Gastrocnemius medialis (tissue), 4 donors: ENCODE measurements at regions not wholly inside any gene's neighbourhood (a gene's known extent, or its start where the extent isn't known, plus 50 kb on each side); places are given as distances from the start of the nearest gene placed in this dataset.

Source experiments
- ATAC-seq, 2 donors: fragments of 150-250 bp; one replicate each; pipeline ENCODE4 v1.9.1; 2016
- DNase-seq, 2 donors: peaks; one replicate each; pipeline ENCODE4 v3.0.0-alpha.2; 2019
- H3K27ac ChIP-seq, 4 donors: fragments of 200-600 bp; sonication (generic); 1 replicate in 1 of 4; 2 replicates in 3 of 4; pipeline ENCODE4 v1.5.1; 2016 to 2018; ENCODE audit warnings: mild to moderate bottlenecking in 2 of 4, moderate library complexity in 1 of 4
- H3K27me3 ChIP-seq, 3 donors: fragments of 200-600 bp; sonication (generic) in 2 of 3; 1 replicate in 1 of 3; 2 replicates in 2 of 3; pipeline versions ENCODE4 v1.5.1 to v1.6.0; 2016 to 2019; ENCODE audit warnings: mild to moderate bottlenecking in 1 of 3, moderate library complexity in 1 of 3
- H3K36me3 ChIP-seq, 2 donors: fragments of 200-600 bp; sonication (generic) in 1 of 2; one replicate each; pipeline ENCODE4 v1.5.1; 2017 to 2018
- H3K4me1 ChIP-seq, 2 donors: fragments of 200-600 bp; sonication (generic) in 1 of 2; one replicate each; pipeline ENCODE4 v1.5.1; 2016 to 2017; ENCODE audit warnings: mild to moderate bottlenecking in 2 of 2
- H3K4me3 ChIP-seq, 4 donors: fragments of 200-600 bp; sonication (generic) in 3 of 4; 1 replicate in 1 of 4; 2 replicates in 3 of 4; pipeline ENCODE4 v1.5.1; 2016 to 2019; ENCODE audit warnings: mild to moderate bottlenecking in 2 of 4
- H3K9me3 ChIP-seq, 3 donors: fragments of 200-600 bp; sonication (generic) in 2 of 3; 1 replicate in 1 of 3; 2 replicates in 2 of 3; pipeline ENCODE4 v1.5.1; 2016 to 2019
- CTCF ChIP-seq, 5 experiments: fragments of 450-650 bp in 3 of 5; fragments of 200-600 bp in 2 of 5; sonication (generic) in 2 of 5; IDR thresholded peaks in 4 of 5; conservative IDR thresholded peaks in 1 of 5; 1 replicate in 4 of 5; 2 replicates in 1 of 5; pipeline ENCODE4 v1.5.1; 2016 to 2019; ENCODE audit warnings: antibody characterized with exemption in 5 of 5, mild to moderate bottlenecking in 3 of 5, moderate library complexity in 3 of 5
- POLR2A ChIP-seq, 2 donors: fragments of 450-650 bp; IDR thresholded peaks; one replicate each; pipeline ENCODE4 v1.6.1; 2017; ENCODE audit warnings: antibody characterized with exemption in 2 of 2, mild to moderate bottlenecking in 2 of 2, moderate library complexity in 2 of 2
- in situ Hi-C, 4 donors: fragments of 200-750 bp; cut with MboI; loops; one replicate each; pipeline versions ENCODE4 v1.15.0 to v1.8.0; 2017; ENCODE audit warnings: low sequenced_read_pairs in 4 of 4
- intact Hi-C: fragments of 100-400 bp; cut with DNase I; formaldehyde crosslinking; loops from one replicate; pipeline ENCODE4 v1.15.1; 2023; ENCODE audit warnings: low total_unique reads

DNA sequence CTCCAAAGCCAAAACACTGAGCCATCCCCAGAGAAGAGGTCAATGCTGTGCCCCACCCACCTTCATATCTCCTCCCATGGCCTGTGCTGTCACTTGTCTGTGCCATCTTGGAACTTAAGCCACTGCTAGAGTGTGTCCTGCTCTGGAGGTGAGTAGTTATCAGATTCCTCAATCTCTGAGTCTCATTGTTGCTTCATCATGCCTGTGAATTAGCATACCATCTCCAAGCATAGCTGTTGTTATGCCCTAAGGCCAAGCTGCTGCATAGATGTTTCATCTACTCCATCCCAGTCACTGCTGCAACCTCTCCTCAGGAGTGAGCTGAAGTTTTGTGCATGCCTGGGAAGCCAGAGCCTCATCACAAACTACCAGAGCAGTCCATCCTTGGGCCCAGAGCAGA lies 349.0 kb downstream of the ZWINT start:
- H3K27me3 ChIP-seq = no peaks in the 10 kb centered on the region
- no peaks in the 10 kb centered on the region for H3K4me1 ChIP-seq
- no peak for ATAC-seq
- no peak overlapping the region for H3K27ac ChIP-seq
- no peak overlapping the region for H3K4me3 ChIP-seq
- no peaks in the 10 kb centered on the region for H3K36me3 ChIP-seq
- in situ Hi-C loops (no loop called here), intact Hi-C loops (no loop called here)
- TF ChIP-seq POLR2A (IDR thresholded peaks at IDR 0.05) (no peak), CTCF (IDR thresholded peaks at IDR 0.05 in 4 of 5, conservative IDR thresholded peaks at IDR 0.05 in 1 of 5) (no peak)
- no peaks in the 10 kb centered on the region for H3K9me3 ChIP-seq
- DNase-seq = no peak

GRCh38 chr10:56003555-56003954 lies 357.5 kb downstream of the ZWINT start:
- H3K36me3 ChIP-seq = no peaks in the 10 kb centered on the region
- H3K4me3 ChIP-seq = no peak overlapping the region
- in situ Hi-C loops = no loop called here
- intact Hi-C loops = no loop called here
- no peak for ATAC-seq
- H3K27me3 ChIP-seq = no peaks in the 10 kb centered on the region
- no peaks in the 10 kb centered on the region for H3K9me3 ChIP-seq
- H3K4me1 ChIP-seq = no peaks in the 10 kb centered on the region
- TF ChIP-seq CTCF (IDR thresholded peaks at IDR 0.05 in 4 of 5, conservative IDR thresholded peaks at IDR 0.05 in 1 of 5) = no peak
- TF ChIP-seq POLR2A (IDR thresholded peaks at IDR 0.05) = no peak
- no peak overlapping the region for H3K27ac ChIP-seq
- no peak for DNase-seq

DNA sequence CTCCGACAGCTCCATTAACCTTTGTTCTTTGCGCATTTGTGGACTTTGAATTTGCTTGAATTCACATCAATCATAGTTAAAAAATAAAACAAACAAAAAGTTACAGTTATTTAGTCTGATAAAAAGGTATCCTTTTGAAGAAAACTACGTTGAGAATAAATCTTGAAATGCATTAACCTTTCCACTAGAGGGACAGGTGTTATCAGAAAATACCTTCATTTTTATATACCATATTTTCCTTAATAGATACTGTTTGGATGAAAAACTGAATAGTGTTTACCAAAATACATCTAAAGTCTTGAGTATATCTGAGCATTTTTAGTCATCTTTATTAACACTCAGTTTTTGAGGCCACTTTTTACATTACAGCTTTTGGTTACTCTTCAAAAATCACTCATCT lies 371.9 kb downstream of the ZWINT start:
- Histone ChIP-seq H3K27me3 (no peaks in the 10 kb centered on the region), H3K27ac (no peak overlapping the region), H3K4me1 (no peaks in the 10 kb centered on the region), H3K36me3 (no peaks in the 10 kb centered on the region), H3K9me3 (no peaks in the 10 kb centered on the region), H3K4me3 (no peak overlapping the region)
- DNase-seq (no peak), ATAC-seq (no peak)
- TF ChIP-seq CTCF (IDR thresholded peaks at IDR 0.05 in 4 of 5, conservative IDR thresholded peaks at IDR 0.05 in 1 of 5) (no peak), POLR2A (IDR thresholded peaks at IDR 0.05) (no peak)
- in situ Hi-C loops = no loop called here
- intact Hi-C loops = no loop called here

DNA sequence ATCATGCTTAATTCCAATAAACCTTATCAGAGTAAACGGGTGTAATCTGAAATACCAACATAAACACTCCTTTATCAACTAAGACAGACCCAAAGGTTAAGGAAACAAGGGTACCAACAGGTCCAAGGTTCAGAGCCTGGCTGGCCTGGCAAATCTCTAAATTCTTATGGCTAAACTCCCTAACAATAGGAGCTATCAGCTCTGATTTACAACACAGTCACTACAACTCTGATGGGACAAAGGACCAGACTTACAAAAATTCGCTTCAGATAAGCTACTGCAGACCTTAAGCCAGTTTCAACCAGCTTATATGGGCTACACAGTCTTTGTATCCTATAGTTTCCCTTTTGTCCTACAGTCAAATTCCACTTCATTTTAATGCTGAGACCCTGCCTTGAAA lies 381.9 kb downstream of the ZWINT start:
- Histone ChIP-seq H3K9me3 (no peaks in the 10 kb centered on the region), H3K36me3 (no peaks in the 10 kb centered on the region), H3K4me1 (no peaks in the 10 kb centered on the region), H3K27me3 (no peaks in the 10 kb centered on the region), H3K27ac (no peak overlapping the region), H3K4me3 (no peak overlapping the region)
- TF ChIP-seq POLR2A (IDR thresholded peaks at IDR 0.05) = no peak
- TF ChIP-seq CTCF (IDR thresholded peaks at IDR 0.05 in 4 of 5, conservative IDR thresholded peaks at IDR 0.05 in 1 of 5) = no peak
- in situ Hi-C loops = no loop called here
- no peak for DNase-seq
- intact Hi-C loops = no loop called here
- no peak for ATAC-seq

DNA sequence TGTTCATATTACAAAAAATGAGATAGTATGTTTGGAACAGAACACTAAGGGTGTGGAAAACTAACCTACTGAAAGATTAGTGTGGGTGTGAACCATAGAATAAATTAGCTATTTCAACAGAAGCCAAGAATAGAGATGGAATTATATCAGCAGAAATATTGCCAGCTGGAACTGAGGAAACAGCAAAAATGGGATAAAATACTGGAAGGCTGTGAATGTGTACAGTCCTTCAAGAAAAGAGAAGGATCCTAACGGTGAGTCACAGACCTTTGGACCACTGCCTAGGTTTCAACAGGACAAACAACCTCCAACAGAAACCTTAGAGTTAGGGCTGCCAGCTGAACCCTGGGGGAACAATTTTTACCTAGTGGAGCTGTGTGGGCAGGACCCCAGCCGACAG lies 395.0 kb downstream of the ZWINT start:
- no peaks in the 10 kb centered on the region for H3K27me3 ChIP-seq
- no peaks in the 10 kb centered on the region for H3K9me3 ChIP-seq
- H3K36me3 ChIP-seq = no peaks in the 10 kb centered on the region
- H3K27ac ChIP-seq = no peak overlapping the region
- H3K4me1 ChIP-seq = no peaks in the 10 kb centered on the region
- in situ Hi-C loops = no loop called here
- intact Hi-C loops = no loop called here
- no peak overlapping the region for H3K4me3 ChIP-seq
- TF ChIP-seq CTCF (IDR thresholded peaks at IDR 0.05 in 4 of 5, conservative IDR thresholded peaks at IDR 0.05 in 1 of 5) (no peak), POLR2A (IDR thresholded peaks at IDR 0.05) (no peak)
- ATAC-seq (no peak), DNase-seq (no peak)
